ENCODE measurements at regions not wholly inside any gene's neighbourhood (a gene's known extent, or its start where the extent isn't known, plus 50 kb on each side); places are given as distances from the start of the nearest gene placed in this dataset.
"Not testable (repeated sequence)": the region's sequence is repeated elsewhere in the genome, so short reads cannot be mapped to it uniquely, and the experiment has no call there.

GRCh38 chrX:82734140-82734539 lies 774.0 kb upstream of the POU3F4 start:
- Mint-ChIP-seq H3K4me3 (no peak overlapping the region), H3K27ac (no peak overlapping the region), H3K4me1 (no peaks in the 10 kb centered on the region), H3K27me3 (ENCODE audit: low read depth) (no peaks in the 10 kb centered on the region), H3K9me3 (peaks cover 6% of the 10 kb centered on the region), H3K36me3 (ENCODE audit: low read depth) (no peaks in the 10 kb centered on the region)
- no peak for TF ChIP-seq CTCF (IDR thresholded peaks at IDR 0.05; ENCODE audit: unreplicated experiment in 3 of 3)

- H3K27ac Mint-ChIP-seq; H3K36me3 Mint-ChIP-seq (ENCODE audit: low read depth); H3K4me1 Mint-ChIP-seq; H3K4me3 Mint-ChIP-seq; H3K27me3 Mint-ChIP-seq (ENCODE audit: low read depth); H3K9me3 Mint-ChIP-seq: not testable (repeated sequence)
Measured at GRCh38 chrX:82738313-82738712, 769.8 kb upstream of the POU3F4 start.

GRCh38 chrX:82742351-82742750 lies 765.7 kb upstream of the POU3F4 start:
- no peaks in the 10 kb centered on the region for H3K36me3 Mint-ChIP-seq (ENCODE audit: low read depth)
- TF ChIP-seq CTCF (IDR thresholded peaks at IDR 0.05; ENCODE audit: unreplicated experiment in 3 of 3): no peak
- H3K4me3 Mint-ChIP-seq: no peak overlapping the region
- peaks cover under 1% of the 10 kb centered on the region for H3K9me3 Mint-ChIP-seq
- H3K27ac Mint-ChIP-seq: no peak overlapping the region
- H3K27me3 Mint-ChIP-seq (ENCODE audit: low read depth): no peaks in the 10 kb centered on the region
- H3K4me1 Mint-ChIP-seq: no peaks in the 10 kb centered on the region

GRCh38 chrX:82745725-82746124 lies 762.4 kb upstream of the POU3F4 start:
- not testable (repeated sequence) for H3K4me3 Mint-ChIP-seq; H3K36me3 Mint-ChIP-seq (ENCODE audit: low read depth); H3K9me3 Mint-ChIP-seq; H3K4me1 Mint-ChIP-seq; H3K27me3 Mint-ChIP-seq (ENCODE audit: low read depth)
- peak overlapping the region; percentile 45 to 77 (median 48) for H3K27ac Mint-ChIP-seq

GRCh38 chrX:82748906-82749505 lies 759.1 kb upstream of the POU3F4 start:
- Mint-ChIP-seq H3K27me3 (ENCODE audit: low read depth) (no peaks in the 10 kb centered on the region), H3K36me3 (ENCODE audit: low read depth) (no peaks in the 10 kb centered on the region), H3K27ac (no peak overlapping the region), H3K4me1 (no peaks in the 10 kb centered on the region), H3K9me3 (no peaks in the 10 kb centered on the region), H3K4me3 (no peak overlapping the region)
- TF ChIP-seq CTCF (IDR thresholded peaks at IDR 0.05; ENCODE audit: unreplicated experiment in 3 of 3): no peak

- Mint-ChIP-seq H3K4me1 (no peaks in the 10 kb centered on the region), H3K4me3 (no peak overlapping the region), H3K27me3 (ENCODE audit: low read depth) (no peaks in the 10 kb centered on the region), H3K27ac (no peak overlapping the region), H3K36me3 (ENCODE audit: low read depth) (no peaks in the 10 kb centered on the region), H3K9me3 (no peaks in the 10 kb centered on the region)
- no peak for TF ChIP-seq CTCF (IDR thresholded peaks at IDR 0.05; ENCODE audit: unreplicated experiment in 3 of 3)
Measured at GRCh38 chrX:82756272-82756671, 751.8 kb upstream of the POU3F4 start.

GRCh38 chrX:82757614-82758013 lies 750.5 kb upstream of the POU3F4 start:
- H3K27me3 Mint-ChIP-seq (ENCODE audit: low read depth): no peaks in the 10 kb centered on the region
- H3K27ac Mint-ChIP-seq: no peak overlapping the region
- no peak for TF ChIP-seq CTCF (IDR thresholded peaks at IDR 0.05; ENCODE audit: unreplicated experiment in 3 of 3)
- H3K4me1 Mint-ChIP-seq: no peaks in the 10 kb centered on the region
- no peak overlapping the region for H3K4me3 Mint-ChIP-seq
- no peaks in the 10 kb centered on the region for H3K9me3 Mint-ChIP-seq
- H3K36me3 Mint-ChIP-seq (ENCODE audit: low read depth): no peaks in the 10 kb centered on the region

All from nephron (organoid).